ENCODE measurements at regions not wholly inside any gene's neighbourhood (a gene's known extent, or its start where the extent isn't known, plus 50 kb on each side); places are given as distances from the start of the nearest gene placed in this dataset.
A peak's percentile ranks its signal among the peaks of the same experiment; 100 is the strongest.
"Not testable (repeated sequence)": the region's sequence is repeated elsewhere in the genome, so short reads cannot be mapped to it uniquely, and the experiment has no call there.

DNA sequence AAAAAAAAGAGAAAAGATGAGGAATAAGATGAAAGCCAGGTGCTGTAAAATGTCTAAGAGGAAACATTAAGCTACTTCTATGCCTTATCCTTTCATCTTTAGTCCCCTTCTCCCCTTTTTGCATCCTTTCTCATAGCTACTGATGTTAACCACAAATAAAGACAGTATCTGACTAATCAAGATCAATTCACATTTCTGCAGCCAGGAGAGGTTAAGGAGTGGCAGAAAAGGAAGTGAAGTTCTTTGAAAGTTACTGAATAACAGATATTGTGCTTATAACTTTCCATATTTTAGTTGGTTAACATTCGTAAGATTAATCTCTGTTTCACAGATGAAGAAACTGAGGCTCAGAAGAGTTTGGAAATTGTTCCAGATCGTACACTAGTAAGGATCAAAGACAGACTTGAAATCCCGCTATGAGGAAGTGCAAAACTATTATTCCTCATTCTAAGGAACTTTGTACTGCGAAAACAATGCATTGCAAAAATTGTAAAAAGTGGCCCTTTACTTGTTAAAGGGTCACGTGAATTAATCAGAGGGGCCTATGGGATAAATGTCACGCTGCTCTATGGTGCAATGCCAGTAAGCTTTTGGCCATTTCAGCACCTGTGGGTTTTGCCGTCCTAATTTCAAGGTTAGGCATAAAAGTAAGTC, 117.7 kb upstream of the GRM7 start:
- no peak for DNase-seq

DNA sequence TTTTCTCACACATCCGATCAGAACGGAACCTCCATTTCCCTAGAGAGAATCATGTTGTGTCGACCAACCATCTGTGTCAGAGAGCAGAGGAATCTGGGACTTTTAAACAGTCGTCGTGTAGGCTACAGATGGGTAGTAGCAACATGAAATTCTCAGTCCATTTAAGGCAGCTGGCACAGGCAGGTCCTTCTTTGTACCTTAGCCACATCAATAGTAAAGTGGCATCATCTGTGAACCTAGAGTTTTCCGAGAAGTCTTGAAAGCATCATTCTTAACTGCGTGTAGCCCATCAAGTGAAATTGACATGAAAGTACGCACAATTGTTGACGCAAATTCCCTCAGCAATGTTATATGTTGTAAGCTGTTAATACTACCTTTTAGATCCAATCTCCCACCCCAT, 114.5 kb upstream of the GRM7 start:
- DNase-seq, result no peak

DNA sequence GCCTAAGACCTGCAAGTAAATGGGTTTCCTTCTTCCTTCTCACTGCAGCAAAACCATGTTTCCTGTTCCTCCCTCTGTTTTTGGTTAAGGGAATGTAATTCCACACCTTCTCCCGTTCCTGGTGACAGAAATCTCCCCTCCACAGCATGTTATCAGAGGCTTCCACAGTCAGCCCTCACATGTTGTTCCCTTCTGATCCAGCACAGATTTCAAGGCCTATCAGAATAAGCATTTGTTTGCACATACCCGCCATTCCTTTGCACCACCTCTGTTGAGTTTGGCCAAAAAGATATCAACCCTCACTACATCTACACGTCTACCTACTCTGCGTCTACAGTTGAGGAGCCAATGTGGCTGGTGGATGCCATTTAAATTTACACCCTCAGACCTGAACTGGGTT, 113.9 kb upstream of the GRM7 start:
- DNase-seq, result no peak

DNA sequence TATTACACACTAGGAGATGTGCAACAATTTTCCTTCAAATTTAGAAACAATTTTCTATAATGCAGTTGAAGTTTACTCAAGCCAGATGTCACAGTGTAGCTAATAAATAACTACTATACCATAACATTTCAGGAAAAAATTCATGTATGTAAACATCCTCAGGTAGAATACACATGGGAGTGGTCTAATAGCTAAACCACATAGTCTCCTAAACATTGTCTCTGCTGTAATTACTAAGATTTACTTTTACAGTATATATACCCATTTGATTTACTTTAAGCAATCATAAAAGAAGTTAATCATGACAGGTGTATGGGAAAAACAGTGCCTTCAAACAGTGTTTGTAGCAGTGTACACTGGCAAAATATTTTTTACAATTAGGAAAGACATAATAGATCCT, 110.1 kb upstream of the GRM7 start:
- no peak for DNase-seq

DNA sequence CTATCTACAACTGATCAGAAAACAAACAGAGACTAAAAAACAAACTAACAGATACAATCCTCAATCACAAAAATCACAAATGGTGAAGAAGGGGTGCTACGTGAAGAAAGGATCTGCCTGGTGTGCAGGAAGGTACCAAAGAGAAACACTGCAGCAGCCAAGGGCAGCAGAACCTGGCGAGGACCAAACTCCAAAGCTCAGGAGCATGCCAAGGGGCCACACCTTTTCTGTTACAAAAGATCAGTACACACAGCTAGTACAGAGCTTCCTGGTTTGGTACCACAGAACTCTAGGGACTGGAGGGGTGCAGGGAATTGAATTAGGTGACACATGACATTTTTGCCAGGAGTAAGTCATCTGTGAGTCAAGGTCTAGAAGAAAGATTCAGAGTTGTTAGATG, 107.4 kb upstream of the GRM7 start:
- no peak for DNase-seq

DNA sequence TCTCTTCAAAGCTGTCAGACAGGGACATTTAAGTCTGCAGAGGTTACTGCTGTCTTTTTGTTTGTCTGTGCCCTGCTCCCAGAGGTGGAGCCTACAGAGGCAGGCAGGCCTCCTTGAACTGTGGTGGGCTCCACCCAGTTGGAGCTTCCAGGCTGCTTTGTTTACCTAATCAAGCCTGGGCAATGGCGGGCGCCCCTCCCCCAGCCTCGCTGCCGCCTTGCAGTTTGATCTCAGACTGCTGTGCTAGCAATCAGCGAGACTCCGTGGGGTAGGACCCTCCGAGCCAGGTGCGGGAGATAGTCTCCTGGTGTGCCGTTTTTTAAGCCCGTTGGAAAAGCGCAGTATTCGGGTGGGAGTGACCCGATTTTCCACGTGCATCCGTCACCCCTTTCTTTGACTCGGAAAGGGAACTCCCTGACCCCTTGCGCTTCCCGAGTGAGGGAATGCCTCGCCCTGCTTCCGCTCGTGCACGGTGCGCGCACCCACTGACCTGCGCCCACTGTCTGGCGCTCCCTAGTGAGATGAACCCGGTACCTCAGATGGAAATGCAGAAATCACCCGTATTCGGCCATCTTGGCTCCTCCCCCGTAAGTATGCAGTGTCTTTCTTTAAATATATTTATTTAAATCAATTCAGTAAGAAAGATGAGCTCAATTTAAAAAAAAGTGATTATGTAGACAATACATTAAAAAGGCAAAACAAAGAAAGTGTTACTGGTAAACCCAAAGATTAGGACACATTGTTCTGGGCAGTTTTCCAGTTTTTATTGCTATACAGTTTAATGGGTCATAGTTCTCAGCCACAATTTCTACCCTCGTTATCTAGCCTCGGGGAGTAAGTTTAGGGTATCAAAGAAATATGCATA, 91.2 kb upstream of the GRM7 start:
- not testable (repeated sequence) for DNase-seq

DNA sequence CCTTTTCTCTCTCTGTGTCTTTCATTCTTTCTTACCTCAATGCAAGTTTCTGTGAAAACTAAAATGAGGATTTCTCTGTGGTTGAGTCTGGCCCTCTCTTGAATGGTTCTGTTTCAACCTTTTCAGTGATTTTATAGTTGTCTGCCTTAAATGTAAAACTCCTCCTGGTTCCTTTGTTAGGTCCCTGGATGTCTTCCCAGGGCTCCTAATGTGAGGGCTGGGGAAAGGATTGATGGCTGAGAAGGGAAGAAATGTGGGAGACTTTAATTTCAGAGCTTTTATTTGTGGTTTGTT, 90.6 kb upstream of the GRM7 start:
- DNase-seq, result no peak

DNA sequence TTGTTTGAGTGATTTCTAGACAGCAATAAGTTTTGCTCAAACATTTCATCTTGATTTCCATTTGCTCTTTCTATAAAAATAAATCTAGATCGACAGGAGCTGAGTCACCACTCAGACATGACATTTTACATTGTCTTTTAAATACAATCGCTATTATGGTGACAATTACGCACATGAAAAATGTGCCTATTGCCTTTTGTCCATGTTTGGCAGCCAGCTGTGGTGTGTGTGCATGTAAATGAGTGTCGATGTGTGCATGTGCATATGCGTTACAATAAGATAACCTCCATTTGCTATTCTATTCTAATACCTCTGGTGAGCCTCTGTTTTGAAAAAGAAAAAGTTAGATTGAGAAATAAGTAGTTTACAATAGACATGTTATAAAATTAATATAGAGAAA, 89.7 kb upstream of the GRM7 start:
- DNase-seq, result no peak

DNA sequence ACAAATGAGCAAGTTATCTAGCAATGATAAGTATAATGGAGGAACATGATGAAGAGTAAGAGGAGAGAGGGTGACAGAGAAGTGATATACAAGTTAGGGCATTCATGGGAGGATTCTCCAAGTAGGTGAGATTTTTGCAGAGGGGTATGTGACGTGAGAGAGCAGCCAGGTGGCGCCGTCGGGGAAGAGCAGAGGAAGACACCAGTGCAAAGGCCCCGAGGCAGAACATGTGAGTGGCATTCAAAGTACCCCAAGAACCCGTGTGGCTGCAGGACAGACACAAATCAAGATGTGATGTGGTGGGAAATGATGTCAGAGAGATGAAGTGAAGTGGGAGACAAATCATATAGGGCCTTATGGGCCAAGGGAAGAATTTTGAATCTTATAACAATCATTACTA, 81.8 kb upstream of the GRM7 start:
- no peak for DNase-seq

DNA sequence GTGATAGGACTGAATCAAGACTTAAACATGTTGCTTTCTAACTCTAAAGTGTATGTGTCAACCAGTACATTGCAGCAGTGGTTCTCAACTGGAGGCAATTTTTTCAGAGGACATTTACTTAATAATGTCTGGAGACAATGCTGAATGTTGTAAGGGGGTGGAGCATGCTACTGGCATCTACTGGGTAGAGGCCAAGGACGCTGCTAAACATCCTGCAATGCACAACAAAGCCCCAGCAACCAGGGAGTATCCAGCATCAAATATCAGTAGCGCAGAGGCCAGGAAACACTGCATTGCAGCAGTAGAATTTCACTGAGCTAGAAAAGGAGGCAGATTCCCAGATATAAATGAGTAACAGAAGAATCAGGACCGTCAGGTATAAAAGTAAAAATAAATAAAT, 79.8 kb upstream of the GRM7 start:
- DNase-seq, result no peak

DNA sequence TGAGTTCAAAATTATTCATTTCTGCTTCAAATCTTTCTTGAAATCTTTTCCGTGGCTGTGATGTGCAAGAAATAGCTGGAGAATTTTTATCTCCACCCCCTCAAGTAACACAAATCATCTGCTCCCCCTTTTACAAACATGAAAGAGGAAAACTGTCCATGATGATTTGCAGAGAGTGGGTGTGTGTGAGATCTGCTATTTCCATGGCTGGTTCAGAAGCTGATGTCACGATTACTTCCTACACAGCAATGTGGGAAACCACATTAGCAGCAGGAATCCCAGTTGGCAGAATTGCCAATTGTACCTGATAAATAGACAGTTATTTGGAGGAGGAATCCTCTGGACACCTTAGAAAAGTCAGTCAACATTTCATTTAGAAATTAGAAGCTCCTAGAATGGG, 75.2 kb upstream of the GRM7 start:
- DNase-seq, result no peak

DNA sequence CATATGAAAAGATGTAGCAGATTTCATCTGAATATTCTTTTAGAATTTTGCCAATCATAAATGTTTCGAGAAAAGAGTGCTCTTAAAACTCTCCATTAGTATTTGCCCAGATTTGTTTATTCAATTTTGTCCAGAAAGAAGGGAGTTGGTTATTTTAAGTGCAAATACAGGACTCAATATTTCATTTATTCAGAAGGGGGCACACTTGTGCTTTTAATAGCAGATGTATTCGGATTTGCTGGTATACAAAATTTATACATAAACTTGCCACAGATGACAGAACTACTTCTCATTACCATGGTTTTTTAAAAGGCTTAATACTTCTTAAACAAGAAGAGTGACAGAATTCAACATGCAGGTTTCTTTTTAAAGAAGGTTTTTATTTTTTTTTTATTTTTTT, 69.8 kb upstream of the GRM7 start:
- no peak for DNase-seq

DNA sequence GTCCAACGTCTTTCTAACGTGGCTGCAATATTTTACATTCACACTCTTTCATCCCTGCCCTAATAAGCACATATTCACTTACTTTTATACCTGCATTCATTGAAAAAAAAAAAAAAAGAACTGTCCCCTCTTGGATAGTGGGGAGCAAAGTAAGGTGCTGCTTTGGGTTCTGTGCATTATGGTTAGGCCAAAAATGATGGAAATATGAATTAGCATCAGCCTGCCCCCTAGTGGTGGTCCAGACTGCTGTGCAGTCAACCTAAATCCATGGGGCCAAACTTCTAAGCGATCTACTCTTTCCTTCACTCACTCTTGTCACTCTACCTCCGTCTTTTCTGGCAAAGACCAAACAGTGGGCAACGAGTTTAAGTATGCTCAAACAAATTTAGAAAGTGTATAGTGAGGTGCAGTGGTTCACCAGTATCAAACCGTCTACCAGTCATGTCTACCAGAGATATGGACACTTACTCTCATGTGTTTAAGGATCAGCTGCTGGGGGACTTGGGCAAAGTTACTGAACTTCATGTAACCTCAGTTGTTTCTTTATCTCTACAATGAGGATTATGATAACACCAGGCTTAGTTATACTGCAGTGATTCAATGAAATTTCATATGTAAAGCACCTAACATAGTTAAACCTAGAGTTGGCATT, 61.5 kb upstream of the GRM7 start:
- DNase-seq, result peak; percentile 30

DNA sequence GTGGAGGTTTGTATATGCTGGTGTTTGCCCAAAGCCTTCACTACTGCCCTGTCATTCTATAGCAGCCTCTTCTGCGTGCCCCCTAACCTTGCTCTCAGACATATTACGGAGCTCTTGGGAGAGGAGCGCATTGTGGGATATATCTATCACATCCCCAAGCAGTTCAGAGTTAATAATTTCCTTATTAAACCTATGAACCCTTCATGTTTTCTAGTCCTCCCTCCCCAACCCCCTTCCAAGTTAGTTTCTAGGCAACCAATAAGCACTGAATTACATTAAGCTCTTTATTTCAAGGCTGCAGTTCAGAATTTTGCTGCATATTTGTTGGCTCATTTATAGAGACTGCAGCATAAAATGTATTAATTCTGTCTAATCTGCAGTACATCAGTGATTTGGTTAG, 57.3 kb upstream of the GRM7 start:
- no peak for DNase-seq

DNA sequence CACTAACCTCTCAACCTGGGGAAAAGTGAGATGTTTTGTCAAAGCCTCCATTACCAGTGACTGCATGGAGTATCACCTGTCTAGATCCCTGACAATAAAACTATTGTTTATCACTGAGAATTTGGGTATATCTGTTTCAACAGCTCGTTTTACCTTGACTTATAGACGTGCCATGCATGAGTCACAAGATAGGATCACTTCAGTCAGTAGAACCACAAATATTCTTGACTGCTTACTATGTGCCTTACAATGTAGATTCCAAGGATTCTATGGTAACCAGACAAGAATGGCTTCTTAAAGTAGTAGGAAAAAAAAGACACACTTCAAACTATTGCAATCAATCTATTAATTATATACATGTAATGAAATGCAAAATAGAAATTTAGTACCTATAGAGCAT, 55.7 kb upstream of the GRM7 start:
- DNase-seq, result no peak

DNA sequence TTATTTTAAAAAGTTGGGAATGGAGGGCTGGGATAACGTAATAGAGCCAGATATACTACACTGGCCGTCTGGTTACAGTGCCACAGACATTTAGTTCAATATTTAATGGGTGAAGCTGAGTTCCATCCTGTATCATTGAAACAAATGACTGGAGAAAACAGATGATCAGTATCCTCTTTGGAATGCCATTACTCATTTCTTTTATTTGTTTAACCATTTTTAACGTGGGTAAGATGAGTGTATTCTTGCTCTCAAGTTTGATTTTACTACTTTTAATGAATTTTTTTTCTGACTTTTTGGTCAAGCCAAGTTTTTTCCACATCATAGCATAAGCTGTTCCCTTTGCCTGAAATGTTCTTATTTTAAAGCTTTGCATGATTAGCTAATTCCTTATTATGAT, 53.9 kb upstream of the GRM7 start:
- no peak for DNase-seq

DNA sequence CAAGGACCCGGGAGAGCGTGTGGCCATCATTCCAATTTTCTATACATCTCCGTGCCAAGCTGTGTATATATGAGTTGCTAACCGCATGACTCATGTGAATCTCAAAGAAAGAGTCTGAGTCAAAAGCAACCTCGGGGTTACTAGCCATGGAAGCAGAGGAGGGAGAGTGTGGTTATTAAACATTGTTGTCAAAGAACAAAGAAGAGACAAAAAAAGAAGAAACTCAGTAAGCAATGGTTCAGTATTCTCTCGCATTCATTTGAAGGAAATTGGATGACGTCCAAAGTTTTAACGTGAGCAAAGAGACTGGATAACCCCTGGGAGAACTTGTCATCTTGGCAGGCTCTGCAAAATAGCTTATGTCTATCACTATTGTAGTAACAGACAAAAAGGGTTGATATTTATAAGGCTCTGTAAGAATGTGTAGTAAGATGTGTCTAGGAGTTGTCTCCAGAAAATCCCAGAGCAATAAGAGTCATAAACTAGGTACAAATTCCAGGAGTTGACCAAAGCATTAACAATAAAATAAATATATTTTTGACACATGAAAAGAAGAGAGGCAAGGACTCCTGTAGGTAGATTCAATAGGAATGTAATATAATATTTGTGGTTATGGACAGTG, 52.8 kb upstream of the GRM7 start:
- no peak for DNase-seq

DNA sequence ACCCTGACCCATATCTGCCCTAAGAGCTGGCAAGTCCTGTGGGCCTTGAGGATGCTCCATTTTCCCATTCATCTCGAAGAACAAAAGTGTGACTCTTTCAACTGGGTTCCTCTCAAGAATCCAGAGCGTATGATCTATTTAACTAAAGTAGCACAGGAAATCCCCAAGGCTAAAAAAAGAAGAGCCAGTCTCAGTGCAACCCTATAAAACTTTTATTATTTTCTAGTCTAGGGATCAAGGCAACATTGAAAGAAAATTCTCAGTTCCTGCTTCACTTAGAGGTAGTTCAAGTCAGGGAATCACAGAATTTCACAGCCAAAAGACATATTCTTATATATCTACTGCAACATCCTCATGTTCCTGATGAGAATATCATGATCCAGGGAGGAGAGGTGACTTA, 51.6 kb upstream of the GRM7 start:
- DNase-seq, result no peak

Data from midbrain (tissue), 1 donor.